GM12878 (cell line): ENCODE measurements at regions not wholly inside any gene's neighbourhood (a gene's known extent, or its start where the extent isn't known, plus 50 kb on each side); places are given as distances from the start of the nearest gene placed in this dataset.

Experiments used
- ATAC-seq: fragments of 200-7000 bp; cut with Tn5 transposase; 3 replicates; pipeline ENCODE4 v1.9.1; 2020; ENCODE audit warnings: mild to moderate bottlenecking, moderate library complexity
- BruUV-seq: library from RNA; stranded (reverse); fragments of 400-500 nt; replicated peaks from 2 replicates; lab custom pipeline; 2021; lab: Mats Ljungman, UMichigan
- CTCF ChIA-PET: fragments of 300-600 bp; sonication (Branson Sonifier 250); formaldehyde crosslinking; extraction: SDS; loops from one replicate; lab custom pipeline; 2021; ENCODE audit warnings: inconsistent platforms; lab: Yijun Ruan, JAX
- POLR2A ChIA-PET: fragments of 350-600 bp; formaldehyde crosslinking; extraction: SDS; loops from one replicate; lab custom pipeline; 2021; ENCODE audit warnings: inconsistent platforms; lab: Charles Lee
- RAD21 ChIA-PET: fragments of 300-600 bp; sonication (Branson Sonifier 250); formaldehyde crosslinking; loops from one replicate; lab custom pipeline; 2023; ENCODE audit warnings: antibody characterized with exemption; ENCODE audit not compliant: unreplicated experiment; lab: Charles Lee
- SMC1A ChIA-PET: fragments of 300-600 bp; sonication (Branson Sonifier 250); formaldehyde crosslinking; loops from one replicate; lab custom pipeline; 2023; ENCODE audit not compliant: unreplicated experiment, uncharacterized antibody; lab: Charles Lee
- DNase-seq: peaks from one replicate; pipeline ENCODE4 v3.0.0-alpha.2; 2011; ENCODE audit warnings: low read depth, low spot score
- FAIRE-seq: peaks from 3 replicates; lab custom pipeline; 2011; peaks lifted over from hg19 to GRCh38; lab: Jason Lieb, UNC
- H2AFZ ChIP-seq: 2 replicates; pipeline ENCODE4 v1.6.0; 2011; ENCODE audit warnings: low read depth, low read length, control low read depth; ENCODE audit not compliant: control insufficient read depth
- H3K27ac ChIP-seq: 2 replicates; pipeline ENCODE4 v1.5.1; 2011; ENCODE audit warnings: control low read depth; ENCODE audit not compliant: control insufficient read depth, insufficient read depth
- H3K27me3 ChIP-seq, 2 experiments: replicated peaks in 1 of 2; 2 replicates each; pipeline versions ENCODE4 v1.6.0 to v1.6.1; 2011; ENCODE audit warnings: low read length in 1 of 2; ENCODE audit not compliant: control insufficient read depth in 2 of 2, insufficient read depth in 2 of 2
- H3K36me3 ChIP-seq, 2 experiments: 2 replicates each; pipeline ENCODE4 v1.5.1; 2011; ENCODE audit warnings: low read length in 1 of 2; ENCODE audit not compliant: control insufficient read depth in 2 of 2, insufficient read depth in 2 of 2
- H3K4me1 ChIP-seq: 2 replicates; pipeline ENCODE4 v1.6.1; 2011; ENCODE audit warnings: mild to moderate bottlenecking, low read length, moderate library complexity, mixed read lengths; ENCODE audit not compliant: control insufficient read depth, insufficient read depth
- H3K4me2 ChIP-seq: 2 replicates; pipeline ENCODE4 v1.6.0; 2011; ENCODE audit warnings: control low read depth; ENCODE audit not compliant: control insufficient read depth, insufficient read depth
- H3K4me3 ChIP-seq: fragments of 200-600 bp; sonication (generic); 2 replicates; pipeline ENCODE4 v1.5.1; 2016
- H3K79me2 ChIP-seq: 2 replicates; pipeline ENCODE4 v1.6.0; 2011; ENCODE audit warnings: low read length; ENCODE audit not compliant: control insufficient read depth, insufficient read depth
- H3K9ac ChIP-seq: 2 replicates; pipeline ENCODE4 v1.8.0; 2011; ENCODE audit warnings: low read length, control low read depth, mixed read lengths; ENCODE audit not compliant: control insufficient read depth, insufficient read depth
- H3K9me3 ChIP-seq: replicated peaks from 3 replicates; pipeline ENCODE4 v1.5.1; 2011; ENCODE audit warnings: mild to moderate bottlenecking, low read length; ENCODE audit not compliant: control insufficient read depth, insufficient read depth
- H4K20me1 ChIP-seq: 2 replicates; pipeline ENCODE4 v1.6.0; 2011; ENCODE audit not compliant: control insufficient read depth, insufficient read depth
- FOXM1 ChIP-seq: IDR thresholded peaks from 2 replicates; pipeline ENCODE4 v1.6.1; 2012; ENCODE audit warnings: low read depth, mild to moderate bottlenecking, inconsistent platforms, low read length, moderate library complexity
- NBN ChIP-seq: fragments of 450-650 bp; IDR thresholded peaks from 2 replicates; pipeline ENCODE4 v1.6.1; 2016
- NFIC ChIP-seq: IDR thresholded peaks from 2 replicates; pipeline ENCODE4 v1.6.1; 2012; ENCODE audit warnings: low read depth, mild to moderate bottlenecking, inconsistent platforms, low read length, moderate library complexity
- SRF ChIP-seq, 2 experiments: IDR thresholded peaks; 2 replicates each; pipeline ENCODE4 v1.6.1; 2011; ENCODE audit warnings: low read depth in 2 of 2, low read length in 2 of 2, mild to moderate bottlenecking in 1 of 2, moderate library complexity in 1 of 2
- TBL1XR1 ChIP-seq: IDR thresholded peaks from 2 replicates; pipeline ENCODE4 v1.6.1; 2012; ENCODE audit warnings: low read depth, low read length, improper control_type of control experiment
- YBX1 ChIP-seq: fragments of 450-650 bp; IDR thresholded peaks from 2 replicates; pipeline ENCODE4 v1.6.1; 2016; ENCODE audit warnings: antibody characterized with exemption
- WGBS: methylation state at CpG from one replicate; pipeline ENCODE4 v1.1.6; 2016; ENCODE audit warnings: low lambda C conversion rate; ENCODE audit not compliant: insufficient replicate concordance, insufficient coverage; ENCODE audit errors: missing lambda C conversion rate; 5-methylcytosine and 5-hydroxymethylcytosine counted together
- in situ Hi-C: fragments of 300-500 bp; cut with MboI; formaldehyde crosslinking; loops from 9 replicates; pipeline ENCODE4 v1.14.3; 2018; ENCODE audit warnings: mixed read lengths
- intact Hi-C: fragments of 100-400 bp; cut with micrococcal nuclease; formaldehyde crosslinking; loops from one replicate; pipeline ENCODE4 v1.14.2; 2022; ENCODE audit not compliant: unreplicated experiment
- TF ChIP-seq, protein P1 (sequence below): fragments of 450-650 bp; formaldehyde crosslinking; IDR thresholded peaks from 2 replicates; pipeline ENCODE4 v1.5.0; 2022; ENCODE audit warnings: mild to moderate bottlenecking, missing genetic modification characterization
- TF ChIP-seq, protein P2 (sequence below): IDR thresholded peaks from 2 replicates; pipeline ENCODE4 v1.6.1; 2011; ENCODE audit warnings: borderline replicate concordance, low read depth, mild to moderate bottlenecking, moderate library complexity, low read length; ENCODE audit not compliant: insufficient read depth, poor library complexity, severe bottlenecking
- TF ChIP-seq, protein P3 (sequence below): fragments of 450-650 bp; IDR thresholded peaks from 2 replicates; pipeline ENCODE4 v1.6.1; 2016; ENCODE audit warnings: mild to moderate bottlenecking, moderate library complexity, borderline replicate concordance
- TF ChIP-seq, protein P4 (sequence below): IDR thresholded peaks from 2 replicates; pipeline ENCODE4 v1.6.1; 2011; ENCODE audit warnings: mild to moderate bottlenecking, low read depth, low read length, moderate library complexity; ENCODE audit not compliant: insufficient replicate concordance

DNA sequence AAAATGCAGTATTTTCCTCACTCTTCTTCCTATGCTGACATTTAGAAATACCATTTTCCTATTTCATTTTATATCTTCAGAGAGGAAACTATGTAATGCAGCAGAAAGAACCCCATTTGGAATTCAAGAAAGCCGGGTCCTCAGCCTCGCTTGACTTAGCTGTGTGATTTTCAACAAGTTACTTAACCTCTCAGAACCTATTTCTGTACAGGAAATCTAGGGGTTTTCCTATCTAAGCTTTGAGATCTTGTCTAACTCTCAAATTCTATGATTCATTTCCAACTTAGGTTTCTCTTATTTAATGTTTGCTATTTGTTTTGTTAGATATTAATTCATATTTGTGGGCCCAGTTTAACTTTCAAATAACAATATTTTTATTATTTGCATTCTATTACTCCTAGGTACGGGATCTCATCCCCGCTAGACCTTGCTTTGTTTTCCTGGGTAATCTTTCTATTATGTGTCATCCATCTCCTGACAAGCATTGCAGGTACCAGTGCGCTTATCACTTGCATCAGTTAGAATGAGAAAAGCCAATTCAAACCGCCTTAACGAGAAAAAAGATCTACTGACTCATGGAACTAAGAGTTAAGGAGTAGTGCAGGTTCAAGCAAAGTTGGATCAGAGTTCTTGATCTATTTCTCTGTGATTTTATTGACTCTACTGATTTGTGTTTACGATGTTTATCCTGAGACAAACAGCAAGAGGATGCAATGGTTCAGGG, 70.6 kb upstream of the BHLHE40 start:
- DNase-seq, result no peak
- peak overlapping the region; percentile 47 for H3K4me2 ChIP-seq
- CTCF ChIA-PET, result interaction anchor here (1.6 to 1.7 kb wide), 2 partner anchors 27 to 68 kb away, joined by 4 to 7 read pairs; no protein-coding TSS in a partner anchor
- H2AFZ ChIP-seq, result peak overlapping the region; percentile 7; the same call in 1 of the 2 replicates
- H4K20me1 ChIP-seq, result no peaks in the 10 kb centered on the region
- H3K9me3 ChIP-seq, result peaks cover 4% of the 10 kb centered on the region; the same call in 2 of the 3 replicates
- no peak for FAIRE-seq
- ATAC-seq, result peak; percentile 46
- H3K27me3 ChIP-seq, result no peaks in the 10 kb centered on the region
- SMC1A ChIA-PET, result interaction anchor here (0.7 to 4.9 kb wide), 9 partner anchors 10 to 1963 kb away, joined by 3 to 21 read pairs (median 4); no protein-coding TSS in a partner anchor
- WGBS, result 73% methylated on average over 8 of the region's 8 CpGs
- intact Hi-C loops, result loop anchor here (2.0 to 5.0 kb wide), 2 partner anchors 18 to 149 kb away; no protein-coding TSS in a partner anchor
- in situ Hi-C loops, result no loop called here
- H3K4me3 ChIP-seq, result no peak overlapping the region
- H3K79me2 ChIP-seq, result no peaks in the 10 kb centered on the region
- peak overlapping the region; percentile 54 for H3K27ac ChIP-seq
- POLR2A ChIA-PET, result interaction anchor here (0.6 kb wide), 1 partner anchor 31 kb away, joined by 8 read pairs; no protein-coding TSS in a partner anchor
- no peak overlapping the region for H3K9ac ChIP-seq
- no peaks in the 10 kb centered on the region for H3K36me3 ChIP-seq
- no TSS peak for BruUV-seq
- RAD21 ChIA-PET, result interaction anchor here (0.7 to 4.6 kb wide), 4 partner anchors 10 to 187 kb away, joined by 3 to 26 read pairs (median 4); no protein-coding TSS in a partner anchor
- peaks cover 22% of the 10 kb centered on the region for H3K4me1 ChIP-seq
- TF ChIP-seq, protein P1, sequence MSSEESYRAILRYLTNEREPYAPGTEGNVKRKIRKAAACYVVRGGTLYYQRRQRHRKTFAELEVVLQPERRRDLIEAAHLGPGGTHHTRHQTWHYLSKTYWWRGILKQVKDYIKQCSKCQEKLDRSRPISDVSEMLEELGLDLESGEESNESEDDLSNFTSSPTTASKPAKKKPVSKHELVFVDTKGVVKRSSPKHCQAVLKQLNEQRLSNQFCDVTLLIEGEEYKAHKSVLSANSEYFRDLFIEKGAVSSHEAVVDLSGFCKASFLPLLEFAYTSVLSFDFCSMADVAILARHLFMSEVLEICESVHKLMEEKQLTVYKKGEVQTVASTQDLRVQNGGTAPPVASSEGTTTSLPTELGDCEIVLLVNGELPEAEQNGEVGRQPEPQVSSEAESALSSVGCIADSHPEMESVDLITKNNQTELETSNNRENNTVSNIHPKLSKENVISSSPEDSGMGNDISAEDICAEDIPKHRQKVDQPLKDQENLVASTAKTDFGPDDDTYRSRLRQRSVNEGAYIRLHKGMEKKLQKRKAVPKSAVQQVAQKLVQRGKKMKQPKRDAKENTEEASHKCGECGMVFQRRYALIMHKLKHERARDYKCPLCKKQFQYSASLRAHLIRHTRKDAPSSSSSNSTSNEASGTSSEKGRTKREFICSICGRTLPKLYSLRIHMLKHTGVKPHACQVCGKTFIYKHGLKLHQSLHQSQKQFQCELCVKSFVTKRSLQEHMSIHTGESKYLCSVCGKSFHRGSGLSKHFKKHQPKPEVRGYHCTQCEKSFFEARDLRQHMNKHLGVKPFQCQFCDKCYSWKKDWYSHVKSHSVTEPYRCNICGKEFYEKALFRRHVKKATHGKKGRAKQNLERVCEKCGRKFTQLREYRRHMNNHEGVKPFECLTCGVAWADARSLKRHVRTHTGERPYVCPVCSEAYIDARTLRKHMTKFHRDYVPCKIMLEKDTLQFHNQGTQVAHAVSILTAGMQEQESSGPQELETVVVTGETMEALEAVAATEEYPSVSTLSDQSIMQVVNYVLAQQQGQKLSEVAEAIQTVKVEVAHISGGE (CRISPR knock-in tag), result no peak
- TF ChIP-seq, protein P2, sequence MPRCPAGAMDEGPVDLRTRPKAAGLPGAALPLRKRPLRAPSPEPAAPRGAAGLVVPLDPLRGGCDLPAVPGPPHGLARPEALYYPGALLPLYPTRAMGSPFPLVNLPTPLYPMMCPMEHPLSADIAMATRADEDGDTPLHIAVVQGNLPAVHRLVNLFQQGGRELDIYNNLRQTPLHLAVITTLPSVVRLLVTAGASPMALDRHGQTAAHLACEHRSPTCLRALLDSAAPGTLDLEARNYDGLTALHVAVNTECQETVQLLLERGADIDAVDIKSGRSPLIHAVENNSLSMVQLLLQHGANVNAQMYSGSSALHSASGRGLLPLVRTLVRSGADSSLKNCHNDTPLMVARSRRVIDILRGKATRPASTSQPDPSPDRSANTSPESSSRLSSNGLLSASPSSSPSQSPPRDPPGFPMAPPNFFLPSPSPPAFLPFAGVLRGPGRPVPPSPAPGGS, result no peak
- TF ChIP-seq, protein P3, sequence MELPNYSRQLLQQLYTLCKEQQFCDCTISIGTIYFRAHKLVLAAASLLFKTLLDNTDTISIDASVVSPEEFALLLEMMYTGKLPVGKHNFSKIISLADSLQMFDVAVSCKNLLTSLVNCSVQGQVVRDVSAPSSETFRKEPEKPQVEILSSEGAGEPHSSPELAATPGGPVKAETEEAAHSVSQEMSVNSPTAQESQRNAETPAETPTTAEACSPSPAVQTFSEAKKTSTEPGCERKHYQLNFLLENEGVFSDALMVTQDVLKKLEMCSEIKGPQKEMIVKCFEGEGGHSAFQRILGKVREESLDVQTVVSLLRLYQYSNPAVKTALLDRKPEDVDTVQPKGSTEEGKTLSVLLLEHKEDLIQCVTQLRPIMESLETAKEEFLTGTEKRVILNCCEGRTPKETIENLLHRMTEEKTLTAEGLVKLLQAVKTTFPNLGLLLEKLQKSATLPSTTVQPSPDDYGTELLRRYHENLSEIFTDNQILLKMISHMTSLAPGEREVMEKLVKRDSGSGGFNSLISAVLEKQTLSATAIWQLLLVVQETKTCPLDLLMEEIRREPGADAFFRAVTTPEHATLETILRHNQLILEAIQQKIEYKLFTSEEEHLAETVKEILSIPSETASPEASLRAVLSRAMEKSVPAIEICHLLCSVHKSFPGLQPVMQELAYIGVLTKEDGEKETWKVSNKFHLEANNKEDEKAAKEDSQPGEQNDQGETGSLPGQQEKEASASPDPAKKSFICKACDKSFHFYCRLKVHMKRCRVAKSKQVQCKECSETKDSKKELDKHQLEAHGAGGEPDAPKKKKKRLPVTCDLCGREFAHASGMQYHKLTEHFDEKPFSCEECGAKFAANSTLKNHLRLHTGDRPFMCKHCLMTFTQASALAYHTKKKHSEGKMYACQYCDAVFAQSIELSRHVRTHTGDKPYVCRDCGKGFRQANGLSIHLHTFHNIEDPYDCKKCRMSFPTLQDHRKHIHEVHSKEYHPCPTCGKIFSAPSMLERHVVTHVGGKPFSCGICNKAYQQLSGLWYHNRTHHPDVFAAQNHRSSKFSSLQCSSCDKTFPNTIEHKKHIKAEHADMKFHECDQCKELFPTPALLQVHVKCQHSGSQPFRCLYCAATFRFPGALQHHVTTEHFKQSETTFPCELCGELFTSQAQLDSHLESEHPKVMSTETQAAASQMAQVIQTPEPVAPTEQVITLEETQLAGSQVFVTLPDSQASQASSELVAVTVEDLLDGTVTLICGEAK, result no peak
- TF ChIP-seq NFIC, result 0 out of 2 replicates have a peak, but pooled peaks have one; percentile 17
- TF ChIP-seq FOXM1, result no peak
- TF ChIP-seq, protein P4, sequence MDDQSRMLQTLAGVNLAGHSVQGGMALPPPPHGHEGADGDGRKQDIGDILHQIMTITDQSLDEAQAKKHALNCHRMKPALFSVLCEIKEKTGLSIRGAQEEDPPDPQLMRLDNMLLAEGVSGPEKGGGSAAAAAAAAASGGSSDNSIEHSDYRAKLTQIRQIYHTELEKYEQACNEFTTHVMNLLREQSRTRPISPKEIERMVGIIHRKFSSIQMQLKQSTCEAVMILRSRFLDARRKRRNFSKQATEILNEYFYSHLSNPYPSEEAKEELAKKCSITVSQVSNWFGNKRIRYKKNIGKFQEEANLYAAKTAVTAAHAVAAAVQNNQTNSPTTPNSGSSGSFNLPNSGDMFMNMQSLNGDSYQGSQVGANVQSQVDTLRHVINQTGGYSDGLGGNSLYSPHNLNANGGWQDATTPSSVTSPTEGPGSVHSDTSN, result no peak
- no peak for TF ChIP-seq SRF (IDR thresholded peaks at IDR 0.05; ENCODE audit: low read depth in 2 of 2, low read length in 2 of 2)
- no peak for TF ChIP-seq YBX1
- no peak for TF ChIP-seq TBL1XR1
- no peak for TF ChIP-seq NBN
